ENCODE measurements at regions not wholly inside any gene's neighbourhood (a gene's known extent, or its start where the extent isn't known, plus 50 kb on each side); places are given as distances from the start of the nearest gene placed in this dataset.
A peak's percentile ranks its signal among the peaks of the same experiment; 100 is the strongest.

GRCh38 chr2:163859951-163860350 is 124.1 kb upstream of the FIGN start:
- Histone ChIP-seq H3K79me1 (ENCODE audit: low read depth, low read length) (no peaks in the 10 kb centered on the region), H3K27me3 (ENCODE audit: control insufficient read depth in 3 of 3, insufficient read depth in 3 of 3, low read depth in 1 of 3, low read length in 3 of 3) (no peaks in the 10 kb centered on the region), H4K8ac (ENCODE audit: low read depth, low read length) (no peak overlapping the region), H3K4me2 (ENCODE audit: insufficient read depth, low read length, poor library complexity, severe bottlenecking) (no peak overlapping the region), H3K18ac (ENCODE audit: low read length) (no peak overlapping the region), H2AK5ac (ENCODE audit: low read depth, low read length) (no peak overlapping the region), H3K27ac (replicated peaks; ENCODE audit: low read length) (no peak overlapping the region), H3K36me3 (replicated peaks in 1 of 2; ENCODE audit: control insufficient read depth in 2 of 2, insufficient read depth in 2 of 2, low read length in 2 of 2) (no peaks in the 10 kb centered on the region), H3K23ac (ENCODE audit: low read depth, low read length, poor library complexity) (no peak overlapping the region), H3K4me1 (ENCODE audit: control insufficient read depth in 2 of 2, insufficient read depth in 1 of 2, low read depth in 1 of 2, low read length in 2 of 2) (no peaks in the 10 kb centered on the region), H3K9me3 (replicated peaks in 1 of 2; ENCODE audit: control insufficient read depth in 2 of 2, insufficient read depth in 1 of 2, low read depth in 1 of 2, low read length in 2 of 2) (no peaks in the 10 kb centered on the region), H3K4me3 (ENCODE audit: low read length in 2 of 2) (no peak overlapping the region), H3K14ac (ENCODE audit: low read length) (no peak overlapping the region), H2BK12ac (ENCODE audit: low read length) (no peak overlapping the region), H3K4ac (ENCODE audit: low read length) (no peak overlapping the region), H4K91ac (ENCODE audit: low read depth, low read length, poor library complexity) (no peak overlapping the region), H2BK15ac (ENCODE audit: low read length) (no peak overlapping the region), H2BK5ac (ENCODE audit: low read length) (no peak overlapping the region), H3K9ac (ENCODE audit: low read depth, low read length, poor library complexity) (no peak overlapping the region), H2BK120ac (ENCODE audit: low read depth, low read length) (no peak overlapping the region), H2AFZ (ENCODE audit: low read length) (no peak overlapping the region)
- no peak for DNase-seq (ENCODE audit: low spot score)

GRCh38 chr2:163856941-163857340 is 121.1 kb upstream of the FIGN start:
- no peak overlapping the region for H2BK120ac ChIP-seq (ENCODE audit: low read depth, low read length)
- no CpG with 5 or more reads among the region's 2 CpGs for WGBS, 2 donors (ENCODE audit: extremely low coverage in 2 of 2, insufficient read length in 2 of 2, insufficient replicate concordance in 1 of 2)
- H2BK5ac ChIP-seq (ENCODE audit: low read length) = no peak overlapping the region
- H4K8ac ChIP-seq (ENCODE audit: low read depth, low read length) = no peak overlapping the region
- H3K27ac ChIP-seq (replicated peaks; ENCODE audit: low read length) = no peak overlapping the region
- H3K4me1 ChIP-seq (ENCODE audit: control insufficient read depth in 2 of 2, insufficient read depth in 1 of 2, low read depth in 1 of 2, low read length in 2 of 2) = no peaks in the 10 kb centered on the region
- H3K18ac ChIP-seq (ENCODE audit: low read length) = no peak overlapping the region
- no peaks in the 10 kb centered on the region for H3K27me3 ChIP-seq (ENCODE audit: control insufficient read depth in 3 of 3, insufficient read depth in 3 of 3, low read depth in 1 of 3, low read length in 3 of 3)
- no peak overlapping the region for H2AFZ ChIP-seq (ENCODE audit: low read length)
- no peak overlapping the region for H3K9ac ChIP-seq (ENCODE audit: low read depth, low read length, poor library complexity)
- H2AK5ac ChIP-seq (ENCODE audit: low read depth, low read length) = no peak overlapping the region
- H3K4ac ChIP-seq (ENCODE audit: low read length) = no peak overlapping the region
- no peak for DNase-seq (ENCODE audit: low spot score)
- no peak overlapping the region for H2BK12ac ChIP-seq (ENCODE audit: low read length)
- no peak overlapping the region for H3K14ac ChIP-seq (ENCODE audit: low read length)
- H3K36me3 ChIP-seq (replicated peaks in 1 of 2; ENCODE audit: control insufficient read depth in 2 of 2, insufficient read depth in 2 of 2, low read length in 2 of 2) = no peaks in the 10 kb centered on the region
- H3K4me3 ChIP-seq (ENCODE audit: low read length in 2 of 2) = no peak overlapping the region
- H4K91ac ChIP-seq (ENCODE audit: low read depth, low read length, poor library complexity) = no peak overlapping the region
- no peak overlapping the region for H3K23ac ChIP-seq (ENCODE audit: low read depth, low read length, poor library complexity)
- H3K4me2 ChIP-seq (ENCODE audit: insufficient read depth, low read length, poor library complexity, severe bottlenecking) = no peak overlapping the region
- no peaks in the 10 kb centered on the region for H3K79me1 ChIP-seq (ENCODE audit: low read depth, low read length)
- H3K9me3 ChIP-seq (replicated peaks in 1 of 2; ENCODE audit: control insufficient read depth in 2 of 2, insufficient read depth in 1 of 2, low read depth in 1 of 2, low read length in 2 of 2) = no peaks in the 10 kb centered on the region
- no peak overlapping the region for H2BK15ac ChIP-seq (ENCODE audit: low read length)

GRCh38 chr2:163852616-163853015 is 116.8 kb upstream of the FIGN start:
- peaks cover 0 to 10% of the 10 kb centered on the region in 2 donors for H3K4me1 ChIP-seq (ENCODE audit: control insufficient read depth in 2 of 2, insufficient read depth in 1 of 2, low read depth in 1 of 2, low read length in 2 of 2)
- no peak overlapping the region for H2BK120ac ChIP-seq (ENCODE audit: low read depth, low read length)
- no peak overlapping the region for H2BK15ac ChIP-seq (ENCODE audit: low read length)
- H3K4me3 ChIP-seq (ENCODE audit: low read length in 2 of 2) = no peak overlapping the region
- no peak overlapping the region for H3K9ac ChIP-seq (ENCODE audit: low read depth, low read length, poor library complexity)
- no peak for DNase-seq (ENCODE audit: low spot score)
- peaks cover 0 to 10% of the 10 kb centered on the region in 2 donors for H3K9me3 ChIP-seq (replicated peaks in 1 of 2; ENCODE audit: control insufficient read depth in 2 of 2, insufficient read depth in 1 of 2, low read depth in 1 of 2, low read length in 2 of 2)
- no peak overlapping the region for H2BK12ac ChIP-seq (ENCODE audit: low read length)
- no peak overlapping the region for H3K27ac ChIP-seq (replicated peaks; ENCODE audit: low read length)
- no peak overlapping the region for H3K18ac ChIP-seq (ENCODE audit: low read length)
- H2AK5ac ChIP-seq (ENCODE audit: low read depth, low read length) = no peak overlapping the region
- no peak overlapping the region for H4K91ac ChIP-seq (ENCODE audit: low read depth, low read length, poor library complexity)
- H3K4me2 ChIP-seq (ENCODE audit: insufficient read depth, low read length, poor library complexity, severe bottlenecking) = no peak overlapping the region
- H3K36me3 ChIP-seq (replicated peaks in 1 of 2; ENCODE audit: control insufficient read depth in 2 of 2, insufficient read depth in 2 of 2, low read length in 2 of 2) = no peaks in the 10 kb centered on the region
- no peaks in the 10 kb centered on the region for H3K79me1 ChIP-seq (ENCODE audit: low read depth, low read length)
- no peak overlapping the region for H3K4ac ChIP-seq (ENCODE audit: low read length)
- no peak overlapping the region for H3K14ac ChIP-seq (ENCODE audit: low read length)
- no peak overlapping the region for H4K8ac ChIP-seq (ENCODE audit: low read depth, low read length)
- 100% methylated on average over 1 of the region's 3 CpGs; no CpG with 5 or more reads in 1 of the 2 donors for WGBS, 2 donors (ENCODE audit: extremely low coverage in 2 of 2, insufficient read length in 2 of 2, insufficient replicate concordance in 1 of 2)
- H3K27me3 ChIP-seq (ENCODE audit: control insufficient read depth in 3 of 3, insufficient read depth in 3 of 3, low read depth in 1 of 3, low read length in 3 of 3) = peaks cover 0 to 2% (median 0%) of the 10 kb centered on the region in 3 experiments
- H3K23ac ChIP-seq (ENCODE audit: low read depth, low read length, poor library complexity) = no peak overlapping the region
- H2BK5ac ChIP-seq (ENCODE audit: low read length) = no peak overlapping the region
- H2AFZ ChIP-seq (ENCODE audit: low read length) = no peak overlapping the region

GRCh38 chr2:163849756-163850435 is 114.1 kb upstream of the FIGN start:
- H3K9me3 ChIP-seq (replicated peaks in 1 of 2; ENCODE audit: control insufficient read depth in 2 of 2, insufficient read depth in 1 of 2, low read depth in 1 of 2, low read length in 2 of 2) = peaks cover 0 to 10% of the 10 kb centered on the region in 2 donors
- no peak overlapping the region for H3K9ac ChIP-seq (ENCODE audit: low read depth, low read length, poor library complexity)
- H2AFZ ChIP-seq (ENCODE audit: low read length) = peak overlapping the region; percentile 56
- H3K4me2 ChIP-seq (ENCODE audit: insufficient read depth, low read length, poor library complexity, severe bottlenecking) = no peak overlapping the region
- no peak overlapping the region for H3K14ac ChIP-seq (ENCODE audit: low read length)
- H2BK120ac ChIP-seq (ENCODE audit: low read depth, low read length) = no peak overlapping the region
- H3K23ac ChIP-seq (ENCODE audit: low read depth, low read length, poor library complexity) = no peak overlapping the region
- peak overlapping the region; percentile 43 for H4K8ac ChIP-seq (ENCODE audit: low read depth, low read length)
- no peaks in the 10 kb centered on the region for H3K36me3 ChIP-seq (replicated peaks in 1 of 2; ENCODE audit: control insufficient read depth in 2 of 2, insufficient read depth in 2 of 2, low read length in 2 of 2)
- H3K4me1 ChIP-seq (ENCODE audit: control insufficient read depth in 2 of 2, insufficient read depth in 1 of 2, low read depth in 1 of 2, low read length in 2 of 2) = peaks cover 0 to 10% of the 10 kb centered on the region in 2 donors
- no peak for DNase-seq (ENCODE audit: low spot score)
- H2BK12ac ChIP-seq (ENCODE audit: low read length) = no peak overlapping the region
- H3K4ac ChIP-seq (ENCODE audit: low read length) = no peak overlapping the region
- H3K27ac ChIP-seq (replicated peaks; ENCODE audit: low read length) = no peak overlapping the region
- H3K27me3 ChIP-seq (ENCODE audit: control insufficient read depth in 3 of 3, insufficient read depth in 3 of 3, low read depth in 1 of 3, low read length in 3 of 3) = peaks cover 0 to 2% (median 0%) of the 10 kb centered on the region in 3 experiments
- no peak overlapping the region for H3K18ac ChIP-seq (ENCODE audit: low read length)
- no peak overlapping the region for H2BK5ac ChIP-seq (ENCODE audit: low read length)
- H3K4me3 ChIP-seq (ENCODE audit: low read length in 2 of 2) = no peak overlapping the region
- H3K79me1 ChIP-seq (ENCODE audit: low read depth, low read length) = no peaks in the 10 kb centered on the region
- no CpG with 5 or more reads among the region's 3 CpGs for WGBS, 2 donors (ENCODE audit: extremely low coverage in 2 of 2, insufficient read length in 2 of 2, insufficient replicate concordance in 1 of 2)
- no peak overlapping the region for H4K91ac ChIP-seq (ENCODE audit: low read depth, low read length, poor library complexity)
- no peak overlapping the region for H2BK15ac ChIP-seq (ENCODE audit: low read length)
- no peak overlapping the region for H2AK5ac ChIP-seq (ENCODE audit: low read depth, low read length)

All from neuronal stem cell (in vitro differentiated cells).